T-cell (primary cell): ENCODE measurements at regions not wholly inside any gene's neighbourhood (a gene's known extent, or its start where the extent isn't known, plus 50 kb on each side); places are given as distances from the start of the nearest gene placed in this dataset.
"Not testable (repeated sequence)": the region's sequence is repeated elsewhere in the genome, so short reads cannot be mapped to it uniquely, and the experiment has no call there.

Experiments
- ATAC-seq, 4 experiments: fragments of 200-7000 bp in 3 of 4; fragments of 150-1000 bp in 1 of 4; cut with Tn5 transposase; replicated peaks in 1 of 4; 1 replicate in 3 of 4; 2 replicates in 1 of 4; pipeline ENCODE4 v1.10.0; 2021; ENCODE audit warnings: moderate library complexity in 3 of 4, mild to moderate bottlenecking in 2 of 4, moderate number of reproducible peaks in 1 of 4
- CTCF ChIA-PET, 2 donors: fragments of 300-600 bp; sonication (Branson Sonifier 250); formaldehyde crosslinking; loops; one replicate each; lab custom pipeline; 2022; ENCODE audit warnings: antibody characterized with exemption in 2 of 2; lab: Charles Lee
- POLR2A ChIA-PET, 2 donors: fragments of 300-600 bp; sonication (Branson Sonifier 250); formaldehyde crosslinking; loops; one replicate each; lab custom pipeline; 2022; ENCODE audit warnings: antibody characterized with exemption in 2 of 2; lab: Charles Lee
- DNase-seq, 35 experiments: peaks; one replicate each; pipeline versions ENCODE4 v3.0.0 to v3.0.0-alpha.2; 2013 to 2023
- H3K27ac ChIP-seq: one replicate; pipeline ENCODE4 v1.5.1; 2013; ENCODE audit warnings: low read length
- H3K27me3 ChIP-seq, 2 experiments: replicated peaks in 1 of 2; 1 replicate in 1 of 2; 2 replicates in 1 of 2; pipeline versions ENCODE4 v1.6.1 to v1.7.0; 2013; ENCODE audit warnings: low read length in 1 of 2, mixed read lengths in 1 of 2; ENCODE audit not compliant: control insufficient read depth in 2 of 2, insufficient read depth in 2 of 2; ENCODE audit errors: extremely low read depth in 1 of 2
- H3K36me3 ChIP-seq, 2 donors: 1 replicate in 1 of 2; 2 replicates in 1 of 2; pipeline versions ENCODE4 v1.6.1 to v1.7.0; 2013; ENCODE audit warnings: low read length in 1 of 2; ENCODE audit not compliant: control insufficient read depth in 2 of 2, insufficient read depth in 1 of 2; ENCODE audit errors: extremely low read depth in 1 of 2
- H3K4me1 ChIP-seq, 2 experiments: 1 replicate in 1 of 2; 2 replicates in 1 of 2; pipeline versions ENCODE4 v1.6.1 to v1.7.0; 2013; ENCODE audit warnings: low read length in 2 of 2, mixed read lengths in 1 of 2; ENCODE audit not compliant: insufficient read depth in 2 of 2, control insufficient read depth in 1 of 2; ENCODE audit errors: extremely low read depth in 1 of 2
- H3K4me3 ChIP-seq, 2 donors: 1 replicate in 1 of 2; 2 replicates in 1 of 2; pipeline versions ENCODE4 v1.5.1 to v1.7.0; 2013; ENCODE audit warnings: mild to moderate bottlenecking in 2 of 2, low read length in 1 of 2, moderate library complexity in 1 of 2; ENCODE audit not compliant: control insufficient read depth in 1 of 2; ENCODE audit errors: extremely low read depth in 1 of 2
- H3K9me3 ChIP-seq: 2 replicates; pipeline ENCODE4 v1.7.0; 2013
- H3K27ac Mint-ChIP-seq, 2 donors: one replicate each; pipeline ENCODE4 v1.8.0; 2020 to 2021; ENCODE audit warnings: mild to moderate bottlenecking in 2 of 2, mixed read lengths in 2 of 2
- H3K27me3 Mint-ChIP-seq, 2 donors: one replicate each; pipeline ENCODE4 v1.8.0; 2021 to 2022; ENCODE audit warnings: mixed read lengths in 2 of 2
- H3K36me3 Mint-ChIP-seq: one replicate; pipeline ENCODE4 v1.8.0; 2021; ENCODE audit warnings: mixed read lengths
- H3K4me1 Mint-ChIP-seq, 3 donors: one replicate each; pipeline ENCODE4 v1.8.0; 2020 to 2022; ENCODE audit warnings: mixed read lengths in 3 of 3, mild to moderate bottlenecking in 1 of 3
- H3K4me3 Mint-ChIP-seq, 3 donors: one replicate each; pipeline ENCODE4 v1.8.0; 2020 to 2022; ENCODE audit warnings: mild to moderate bottlenecking in 3 of 3, mixed read lengths in 3 of 3, moderate library complexity in 3 of 3
- H3K9me3 Mint-ChIP-seq, 3 donors: one replicate each; pipeline ENCODE4 v1.8.0; 2020 to 2022; ENCODE audit warnings: mixed read lengths in 3 of 3
- WGBS: methylation state at CpG from one replicate; pipeline ENCODE4 v1.1.5; 2013; ENCODE audit warnings: missing lambda C conversion rate; ENCODE audit not compliant: insufficient coverage; 5-methylcytosine and 5-hydroxymethylcytosine counted together

DNA sequence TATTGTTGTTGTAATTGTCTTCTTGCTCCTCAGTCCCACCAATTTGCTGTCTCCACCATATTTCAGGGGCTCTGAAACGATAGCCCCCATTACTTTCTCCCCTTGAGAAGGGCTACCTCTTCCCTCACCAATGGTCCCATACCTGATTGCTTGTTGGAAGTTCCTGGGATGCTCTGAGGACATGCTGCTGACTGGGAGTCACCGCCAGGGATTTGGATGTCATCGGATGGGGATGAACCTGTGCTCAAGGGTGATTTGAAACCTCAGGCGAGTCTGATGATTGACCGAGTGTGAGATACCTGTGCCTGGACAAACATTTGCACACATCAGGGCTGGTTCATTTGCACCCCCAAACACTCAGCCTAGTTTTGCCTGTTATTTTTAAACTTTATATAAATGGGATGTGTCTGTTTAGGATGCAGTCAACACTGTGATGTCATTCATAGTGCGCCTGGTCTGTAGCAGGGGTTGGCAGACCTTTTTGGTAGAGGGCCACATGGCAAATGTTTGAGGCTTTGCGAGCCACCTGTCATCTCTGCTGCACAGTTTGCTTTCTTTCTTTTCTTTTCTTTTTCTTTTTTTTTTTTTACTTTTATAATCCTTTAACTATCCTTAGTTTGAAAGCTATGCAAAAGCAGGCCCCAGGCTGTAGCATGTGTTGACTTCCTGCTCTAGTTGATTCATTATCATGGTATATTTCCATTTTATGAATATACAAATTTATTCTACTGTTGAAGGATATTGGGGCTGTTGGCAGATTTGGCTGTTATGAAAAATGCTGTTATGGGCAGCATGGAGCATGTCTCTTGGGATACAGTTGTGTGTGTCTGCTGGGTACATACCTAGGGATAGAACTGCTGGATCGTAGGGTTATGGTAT lies 118.5 kb upstream of the PHACTR3 start:
- peaks cover 0 to 3% (median 0%) of the 10 kb centered on the region in 3 donors for H3K4me1 Mint-ChIP-seq
- no peak overlapping the region for H3K4me3 Mint-ChIP-seq
- WGBS, result 89% methylated on average over 3 of the region's 8 CpGs
- Histone ChIP-seq H3K4me1 (no peaks in the 10 kb centered on the region), H3K4me3 (no peak overlapping the region), H3K9me3 (no peaks in the 10 kb centered on the region), H3K27me3 (peaks cover 0 to 22% of the 10 kb centered on the region in 2 experiments), H3K27ac (no peak overlapping the region), H3K36me3 (no peaks in the 10 kb centered on the region)
- no peaks in the 10 kb centered on the region for H3K9me3 Mint-ChIP-seq
- no peaks in the 10 kb centered on the region for H3K36me3 Mint-ChIP-seq
- peaks cover 22 to 24% of the 10 kb centered on the region in 2 donors for H3K27me3 Mint-ChIP-seq
- ATAC-seq (no peak), DNase-seq (no peak)
- no peak overlapping the region for H3K27ac Mint-ChIP-seq
- ChIA-PET CTCF (interaction anchor here in 1 of 2 donors (0.6 kb wide), 1 partner anchor 17 kb away, joined by 5 read pairs; no protein-coding TSS in a partner anchor), POLR2A (interaction anchor here in 1 of 2 donors (0.6 kb wide), 1 partner anchor 163 kb away, joined by 4 read pairs; no protein-coding TSS in a partner anchor)

DNA sequence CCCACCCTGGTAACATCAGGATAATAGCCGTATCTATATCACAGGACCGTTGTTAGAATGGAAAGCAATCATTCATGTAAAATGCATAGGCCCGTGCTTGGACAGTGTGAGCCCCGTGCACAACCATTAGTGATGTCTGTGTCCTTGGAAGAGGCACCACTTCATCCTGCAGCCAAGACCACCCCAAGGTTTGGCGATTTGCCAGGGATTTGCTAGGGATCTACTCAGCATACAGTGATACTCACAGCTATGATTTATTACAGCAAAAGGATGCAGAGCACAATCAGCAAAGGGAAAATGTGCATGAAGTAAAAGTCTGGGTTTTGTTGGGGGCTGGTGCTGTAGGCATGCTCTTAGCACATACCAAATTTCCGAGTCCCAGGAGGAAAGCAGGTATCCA lies 115.9 kb upstream of the PHACTR3 start:
- H3K4me1 Mint-ChIP-seq, H3K36me3 Mint-ChIP-seq, CTCF ChIA-PET, ATAC-seq, H3K9me3 Mint-ChIP-seq, H3K27ac Mint-ChIP-seq, H3K9me3 ChIP-seq, H3K4me1 ChIP-seq, H3K4me3 ChIP-seq, POLR2A ChIA-PET, H3K36me3 ChIP-seq, H3K4me3 Mint-ChIP-seq, H3K27ac ChIP-seq, DNase-seq: not testable (repeated sequence)
- H3K27me3 ChIP-seq, result peaks cover 0 to 15% of the 10 kb centered on the region in 2 experiments
- H3K27me3 Mint-ChIP-seq, result peaks cover under 1 to 11% of the 10 kb centered on the region in 2 donors
- no CpG with 5 or more reads among the region's 6 CpGs for WGBS

DNA sequence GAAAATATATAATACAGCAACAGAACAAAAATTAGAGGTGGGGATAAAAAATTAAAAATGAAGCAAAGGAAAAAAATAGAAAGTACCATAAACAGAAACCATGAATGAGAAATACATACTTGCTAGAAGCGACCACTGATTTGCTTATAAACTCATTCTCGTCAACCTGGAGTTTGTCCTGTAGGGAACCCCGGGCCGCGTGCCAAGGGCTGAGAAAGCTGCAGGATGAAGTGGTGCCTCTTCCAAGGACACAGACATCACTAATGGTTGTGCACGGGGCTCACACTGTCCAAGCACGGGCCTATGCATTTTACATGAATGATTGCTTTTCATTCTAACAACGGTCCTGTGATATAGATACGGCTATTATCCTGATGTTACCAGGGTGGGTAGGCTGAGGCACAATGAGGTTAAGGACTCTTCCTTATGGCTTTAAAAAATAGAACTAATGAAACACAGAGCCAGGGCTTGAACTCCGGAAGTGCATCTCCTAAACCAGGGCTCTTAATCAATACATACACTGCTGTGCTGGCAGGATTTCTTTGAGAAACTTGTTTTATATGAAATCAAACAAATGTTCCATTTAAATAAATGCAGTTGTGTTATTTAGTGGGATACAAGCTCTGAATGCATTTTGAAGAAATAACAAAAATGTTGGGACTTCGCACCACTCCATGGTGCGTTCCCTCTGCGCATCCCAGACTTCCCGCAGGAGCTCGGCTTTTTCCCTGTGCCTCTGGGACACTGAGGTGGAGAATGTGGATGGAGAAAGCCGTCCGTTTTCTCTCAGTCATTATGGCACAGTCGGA lies 113.9 kb upstream of the PHACTR3 start:
- H3K9me3 ChIP-seq, CTCF ChIA-PET, H3K36me3 Mint-ChIP-seq, H3K4me1 ChIP-seq, H3K4me3 ChIP-seq, H3K4me3 Mint-ChIP-seq, ATAC-seq, DNase-seq, H3K4me1 Mint-ChIP-seq, H3K36me3 ChIP-seq, H3K27ac Mint-ChIP-seq, H3K27ac ChIP-seq, H3K9me3 Mint-ChIP-seq: not testable (repeated sequence)
- 100% methylated on average over 2 of the region's 18 CpGs for WGBS
- peaks cover 7 to 17% of the 10 kb centered on the region in 2 donors for H3K27me3 Mint-ChIP-seq
- POLR2A ChIA-PET, result interaction anchor here in 1 of 2 donors (0.6 kb wide), 1 partner anchor 630 kb away, joined by 3 read pairs; no protein-coding TSS in a partner anchor
- H3K27me3 ChIP-seq, result peaks cover 0 to 22% of the 10 kb centered on the region in 2 experiments

DNA sequence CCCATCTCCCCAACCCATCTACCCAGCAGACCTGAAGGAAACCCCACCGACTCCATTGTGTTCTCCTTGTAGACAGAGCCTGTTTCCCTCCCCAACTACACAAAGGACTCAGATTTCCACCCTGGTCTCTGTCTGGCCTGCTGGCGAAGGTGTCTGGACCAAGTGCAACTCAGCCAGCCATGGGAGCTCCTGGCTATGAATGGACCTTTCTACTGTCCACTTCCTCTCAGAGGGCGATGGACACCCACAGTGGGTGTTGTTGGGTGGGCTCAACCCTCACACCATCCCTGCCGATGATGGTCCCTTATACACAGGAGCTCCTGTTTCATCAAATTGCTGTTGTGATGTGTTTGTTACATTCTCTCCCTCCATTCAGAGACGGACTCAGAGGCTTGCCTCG lies 112.5 kb upstream of the PHACTR3 start:
- 86% methylated on average over 1 of the region's 6 CpGs for WGBS
- peaks cover 0 to 4% (median 0%) of the 10 kb centered on the region in 3 donors for H3K4me1 Mint-ChIP-seq

DNA sequence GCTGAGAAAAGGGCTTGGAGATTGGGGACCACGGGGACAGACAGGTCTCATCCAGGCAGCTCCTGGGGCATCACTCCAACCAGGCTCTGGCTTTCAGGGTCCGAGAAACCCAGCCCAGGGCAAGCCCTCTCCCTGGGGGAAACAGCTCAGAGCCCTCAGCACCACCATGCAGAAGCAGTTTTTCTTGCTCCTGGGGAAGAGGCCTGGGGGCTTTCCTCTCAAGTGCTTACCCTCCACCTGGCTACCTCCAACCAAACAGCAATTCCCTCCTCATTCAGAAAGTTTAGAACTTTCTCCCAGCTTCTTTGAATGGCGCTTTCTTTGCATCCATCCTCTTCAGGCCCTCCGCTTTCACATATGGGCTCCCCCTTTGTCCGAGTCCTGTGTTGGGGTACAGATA lies 110.4 kb upstream of the PHACTR3 start:
- Mint-ChIP-seq H3K27me3 (peaks cover 12 to 27% of the 10 kb centered on the region in 2 donors), H3K27ac (no peak overlapping the region), H3K9me3 (no peaks in the 10 kb centered on the region), H3K4me1 (peaks cover 0 to 4% (median 0%) of the 10 kb centered on the region in 3 donors), H3K36me3 (no peaks in the 10 kb centered on the region), H3K4me3 (no peak overlapping the region)
- H3K27ac ChIP-seq, result no peak overlapping the region
- no peak overlapping the region for H3K4me3 ChIP-seq
- WGBS, result 76% methylated on average over 5 of the region's 5 CpGs
- ChIA-PET CTCF (no interaction called here), POLR2A (no interaction called here)
- H3K9me3 ChIP-seq, result no peaks in the 10 kb centered on the region
- H3K36me3 ChIP-seq, result no peaks in the 10 kb centered on the region
- no peak for ATAC-seq
- H3K27me3 ChIP-seq, result peaks cover 0 to 37% of the 10 kb centered on the region in 2 experiments
- no peak for DNase-seq
- H3K4me1 ChIP-seq, result no peaks in the 10 kb centered on the region

More for the DNA sequence above, 112.5 kb upstream of the PHACTR3 start:
- H3K9me3 ChIP-seq, result no peaks in the 10 kb centered on the region
- Mint-ChIP-seq H3K9me3 (no peaks in the 10 kb centered on the region), H3K4me3 (no peak overlapping the region), H3K27me3 (peaks cover 7 to 25% of the 10 kb centered on the region in 2 donors), H3K27ac (no peak overlapping the region), H3K36me3 (no peaks in the 10 kb centered on the region)
- ChIA-PET CTCF (no interaction called here), POLR2A (interaction anchor here in 1 of 2 donors (0.5 kb wide), 1 partner anchor 25 kb away, joined by 3 read pairs; no protein-coding TSS in a partner anchor)
- no peak overlapping the region for H3K27ac ChIP-seq
- no peak overlapping the region for H3K4me3 ChIP-seq
- ATAC-seq (no peak), DNase-seq (no peak)
- H3K4me1 ChIP-seq, result no peaks in the 10 kb centered on the region
- no peaks in the 10 kb centered on the region for H3K36me3 ChIP-seq
- peaks cover 0 to 34% of the 10 kb centered on the region in 2 experiments for H3K27me3 ChIP-seq

DNA sequence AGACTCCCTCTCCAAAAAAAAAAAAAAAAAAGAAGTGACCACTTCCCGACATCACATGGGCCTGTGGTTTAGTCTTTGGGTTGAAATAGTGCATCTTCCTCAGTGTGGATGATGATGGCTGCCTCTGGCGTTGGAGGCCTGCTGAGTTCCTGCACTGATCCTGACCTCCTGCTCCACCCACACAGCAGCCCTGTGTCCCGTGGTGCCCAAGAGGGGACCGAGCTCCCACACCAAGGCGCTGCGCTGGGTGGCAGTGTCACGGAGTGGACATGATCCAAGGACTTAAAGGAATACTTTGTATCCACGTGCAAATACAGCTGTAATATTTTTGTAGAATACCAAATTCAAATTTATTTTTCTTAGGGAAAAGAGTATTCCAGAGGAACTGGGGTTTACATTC lies 109.2 kb upstream of the PHACTR3 start:
- H3K27me3 Mint-ChIP-seq, result peaks cover 12 to 32% of the 10 kb centered on the region in 2 donors

More for the DNA sequence above, 109.2 kb upstream of the PHACTR3 start:
- ChIA-PET CTCF (interaction anchor here (0.8 to 1.4 kb wide), 3 partner anchors 625 to 848 kb away, joined by 4 to 5 read pairs (median 5); no protein-coding TSS in a partner anchor), POLR2A (no interaction called here)
- no peaks in the 10 kb centered on the region for H3K36me3 Mint-ChIP-seq
- no peak for DNase-seq
- H3K9me3 Mint-ChIP-seq, result peaks cover 0 to 11% (median 4%) of the 10 kb centered on the region in 3 donors
- no CpG with 5 or more reads among the region's 8 CpGs for WGBS
- no peak overlapping the region for H3K27ac Mint-ChIP-seq
- peaks cover 0 to 4% (median 0%) of the 10 kb centered on the region in 3 donors for H3K4me1 Mint-ChIP-seq
- no peak for ATAC-seq
- no peak overlapping the region for H3K4me3 Mint-ChIP-seq
- Histone ChIP-seq H3K36me3 (no peaks in the 10 kb centered on the region), H3K27me3 (peaks cover 0 to 37% of the 10 kb centered on the region in 2 experiments), H3K4me1 (no peaks in the 10 kb centered on the region), H3K9me3 (no peaks in the 10 kb centered on the region), H3K4me3 (no peak overlapping the region), H3K27ac (no peak overlapping the region)
